ENCODE measurements at regions not wholly inside any gene's neighbourhood (a gene's known extent, or its start where the extent isn't known, plus 50 kb on each side); places are given as distances from the start of the nearest gene placed in this dataset.
"Not testable (repeated sequence)": the region's sequence is repeated elsewhere in the genome, so short reads cannot be mapped to it uniquely, and the experiment has no call there.

GRCh38 chr18:67776929-67777328 lies 260.4 kb upstream of the DSEL start:
- H3K27ac ChIP-seq = no peak overlapping the region
- no peak for TF ChIP-seq CTCF (conservative IDR thresholded peaks at IDR 0.05)

DNA sequence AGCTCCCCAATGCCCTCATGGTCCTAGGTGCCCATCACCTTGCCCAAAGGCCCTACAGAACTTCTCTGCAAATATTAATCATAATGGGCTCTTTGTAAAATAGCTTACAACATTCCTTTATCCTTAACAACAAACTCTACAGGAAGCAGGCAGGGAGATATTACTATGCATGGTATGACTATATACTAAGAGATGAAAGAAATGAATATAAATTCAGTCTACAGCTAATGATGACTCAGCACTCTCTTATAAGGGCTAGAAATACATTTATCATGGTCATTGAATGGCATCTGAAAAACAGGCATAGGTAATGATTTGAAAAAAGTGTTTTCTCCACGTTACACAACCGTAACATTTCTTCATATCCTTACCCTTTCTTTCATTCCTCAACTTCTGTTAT lies 254.8 kb upstream of the DSEL start:
- TF ChIP-seq CTCF (conservative IDR thresholded peaks at IDR 0.05) = no peak
- H3K27ac ChIP-seq = no peak overlapping the region

GRCh38 chr18:67770520-67770919 lies 254.0 kb upstream of the DSEL start:
- no peak overlapping the region for H3K27ac ChIP-seq
- TF ChIP-seq CTCF (conservative IDR thresholded peaks at IDR 0.05) = no peak

- H3K27ac ChIP-seq = no peak overlapping the region
- TF ChIP-seq CTCF (conservative IDR thresholded peaks at IDR 0.05) = no peak
Measured at GRCh38 chr18:67766930-67767329, 250.4 kb upstream of the DSEL start.

GRCh38 chr18:67752211-67752610 lies 235.7 kb upstream of the DSEL start:
- H3K27ac ChIP-seq = not testable (repeated sequence)

DNA sequence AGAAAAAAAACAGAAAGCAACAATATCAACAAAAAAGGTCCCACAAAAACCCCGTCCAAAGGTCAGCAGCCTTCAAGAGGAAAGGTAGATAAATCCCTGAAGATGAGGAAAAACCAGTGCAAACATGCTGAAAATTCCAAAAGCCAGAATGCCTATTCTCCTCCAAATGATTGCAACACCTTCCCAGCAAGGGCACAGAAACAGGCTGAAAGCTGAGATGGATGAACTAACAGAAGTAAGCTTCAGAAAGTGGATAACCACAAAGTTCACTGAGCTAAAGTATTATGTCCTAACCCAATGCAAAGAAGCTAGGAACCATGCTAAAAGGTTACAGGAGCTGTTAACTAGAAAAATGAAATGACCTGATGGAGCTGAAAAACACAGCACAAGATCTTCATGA lies 226.4 kb upstream of the DSEL start:
- TF ChIP-seq CTCF (conservative IDR thresholded peaks at IDR 0.05) = no peak

GRCh38 chr18:67742525-67742924 lies 226.0 kb upstream of the DSEL start:
- no peak for TF ChIP-seq CTCF (conservative IDR thresholded peaks at IDR 0.05)
- no peak overlapping the region for H3K27ac ChIP-seq

More for the DNA sequence above, 226.4 kb upstream of the DSEL start:
- H3K27ac ChIP-seq = no peak overlapping the region

DNA sequence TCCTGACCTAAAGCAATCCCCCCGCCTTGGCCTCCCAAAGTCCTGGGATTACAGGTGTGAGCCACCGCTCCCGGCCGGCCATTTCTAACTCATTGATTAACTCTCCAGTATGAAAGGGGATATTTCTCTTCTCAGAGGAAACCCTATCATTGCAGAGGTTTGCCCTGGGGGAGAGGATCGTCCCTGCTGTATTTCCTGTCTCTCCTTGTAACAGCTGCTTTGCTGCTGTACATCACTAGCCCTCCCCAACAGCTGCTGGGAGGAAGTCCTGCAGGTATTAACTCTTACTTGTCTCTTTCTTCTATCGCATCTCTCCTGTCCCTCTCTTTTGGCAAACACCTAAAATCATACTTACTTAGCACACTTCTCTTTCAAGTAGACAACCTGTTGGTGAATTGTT lies 219.0 kb upstream of the DSEL start:
- H3K27ac ChIP-seq = no peak overlapping the region
- no peak for TF ChIP-seq CTCF (conservative IDR thresholded peaks at IDR 0.05)
